ENCODE measurements at regions not wholly inside any gene's neighbourhood (a gene's known extent, or its start where the extent isn't known, plus 50 kb on each side); places are given as distances from the start of the nearest gene placed in this dataset.

DNA sequence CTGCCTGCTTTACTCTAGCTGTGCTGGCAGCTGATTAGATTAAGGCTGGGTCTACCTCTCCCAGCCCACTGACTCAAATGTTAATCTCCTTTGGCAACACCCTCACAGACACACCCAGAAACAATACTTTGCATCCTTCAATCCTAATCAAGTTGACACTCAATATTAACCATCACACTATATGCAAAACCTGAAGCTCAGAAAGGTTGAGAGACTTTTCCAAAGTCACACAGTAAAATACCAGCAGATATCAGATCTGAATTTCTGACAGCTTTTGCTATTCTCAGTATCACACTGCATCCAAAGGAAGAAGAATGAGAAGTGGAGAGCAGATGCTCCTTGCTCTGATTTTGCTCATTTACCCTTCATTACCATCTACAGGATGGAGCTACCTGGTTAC lies 114.9 kb upstream of the RANBP3L start:
- TF ChIP-seq, protein P1, sequence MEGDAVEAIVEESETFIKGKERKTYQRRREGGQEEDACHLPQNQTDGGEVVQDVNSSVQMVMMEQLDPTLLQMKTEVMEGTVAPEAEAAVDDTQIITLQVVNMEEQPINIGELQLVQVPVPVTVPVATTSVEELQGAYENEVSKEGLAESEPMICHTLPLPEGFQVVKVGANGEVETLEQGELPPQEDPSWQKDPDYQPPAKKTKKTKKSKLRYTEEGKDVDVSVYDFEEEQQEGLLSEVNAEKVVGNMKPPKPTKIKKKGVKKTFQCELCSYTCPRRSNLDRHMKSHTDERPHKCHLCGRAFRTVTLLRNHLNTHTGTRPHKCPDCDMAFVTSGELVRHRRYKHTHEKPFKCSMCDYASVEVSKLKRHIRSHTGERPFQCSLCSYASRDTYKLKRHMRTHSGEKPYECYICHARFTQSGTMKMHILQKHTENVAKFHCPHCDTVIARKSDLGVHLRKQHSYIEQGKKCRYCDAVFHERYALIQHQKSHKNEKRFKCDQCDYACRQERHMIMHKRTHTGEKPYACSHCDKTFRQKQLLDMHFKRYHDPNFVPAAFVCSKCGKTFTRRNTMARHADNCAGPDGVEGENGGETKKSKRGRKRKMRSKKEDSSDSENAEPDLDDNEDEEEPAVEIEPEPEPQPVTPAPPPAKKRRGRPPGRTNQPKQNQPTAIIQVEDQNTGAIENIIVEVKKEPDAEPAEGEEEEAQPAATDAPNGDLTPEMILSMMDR (IDR thresholded peaks at IDR 0.05) = no peak
- no peak for TF ChIP-seq POLR2A (IDR thresholded peaks at IDR 0.05)
